Liver (tissue), 8 donors: ENCODE measurements at regions not wholly inside any gene's neighbourhood (a gene's known extent, or its start where the extent isn't known, plus 50 kb on each side); places are given as distances from the start of the nearest gene placed in this dataset.

Experiments used
- DNase-seq: peaks from one replicate; pipeline ENCODE4 v3.0.0-alpha.2; 2017; ENCODE audit warnings: low spot score
- H3K27ac ChIP-seq, 2 donors: one replicate each; pipeline ENCODE4 v1.7.0; 2013; ENCODE audit warnings: inconsistent platforms in 2 of 2, low read length in 2 of 2, control low read depth in 1 of 2, low read depth in 1 of 2, mild to moderate bottlenecking in 1 of 2
- H3K27me3 ChIP-seq, 4 donors: one replicate each; pipeline versions ENCODE4 v1.6.1 to v1.7.0; 2013; ENCODE audit warnings: low read length in 3 of 4, inconsistent platforms in 1 of 4, mild to moderate bottlenecking in 1 of 4, moderate library complexity in 1 of 4; ENCODE audit not compliant: control insufficient read depth in 4 of 4, insufficient read depth in 4 of 4
- H3K36me3 ChIP-seq, 4 donors: one replicate each; pipeline versions ENCODE4 v1.6.1 to v1.7.0; 2013; ENCODE audit warnings: low read length in 3 of 4, mild to moderate bottlenecking in 3 of 4, low read depth in 1 of 4, moderate library complexity in 1 of 4; ENCODE audit not compliant: control insufficient read depth in 4 of 4, insufficient read depth in 3 of 4
- H3K4me1 ChIP-seq, 4 donors: one replicate each; pipeline versions ENCODE4 v1.6.1 to v1.7.0; 2013; ENCODE audit warnings: low read length in 3 of 4, mild to moderate bottlenecking in 3 of 4, moderate library complexity in 1 of 4; ENCODE audit not compliant: control insufficient read depth in 4 of 4, insufficient read depth in 4 of 4
- H3K4me3 ChIP-seq, 3 donors: one replicate each; pipeline versions ENCODE4 v1.6.1 to v1.7.0; 2013; ENCODE audit warnings: low read length in 3 of 3, control low read depth in 1 of 3, low read depth in 1 of 3, mild to moderate bottlenecking in 1 of 3
- H3K9ac ChIP-seq, 2 donors: one replicate each; pipeline ENCODE4 v1.7.0; 2013; ENCODE audit warnings: low read length in 2 of 2, mild to moderate bottlenecking in 2 of 2, moderate library complexity in 2 of 2, control low read depth in 1 of 2, low read depth in 1 of 2
- H3K9me3 ChIP-seq, 4 donors: one replicate each; pipeline versions ENCODE4 v1.6.1 to v1.7.0; 2013; ENCODE audit warnings: low read length in 3 of 4; ENCODE audit not compliant: control insufficient read depth in 4 of 4
- ATF3 ChIP-seq: IDR thresholded peaks from 2 replicates; pipeline ENCODE4 v1.6.1; 2016; ENCODE audit warnings: antibody characterized with exemption
- CTCF ChIP-seq: fragments of 150-350 bp; IDR thresholded peaks from 2 replicates; pipeline ENCODE4 v1.5.1; 2017; ENCODE audit warnings: improper control_type of control experiment, low read depth, low read length; ENCODE audit not compliant: missing input control
- EGR1 ChIP-seq, 2 donors: IDR thresholded peaks; 2 replicates each; pipeline ENCODE4 v1.6.1; 2016 to 2018; ENCODE audit warnings: antibody characterized with exemption in 2 of 2, low read depth in 2 of 2
- FOXA1 ChIP-seq: IDR thresholded peaks from 2 replicates; pipeline ENCODE4 v1.6.1; 2016; ENCODE audit warnings: antibody characterized with exemption
- FOXA2 ChIP-seq: IDR thresholded peaks from 2 replicates; pipeline ENCODE4 v1.6.1; 2016; ENCODE audit warnings: antibody characterized with exemption
- GABPA ChIP-seq, 2 donors: IDR thresholded peaks in 1 of 2; conservative IDR thresholded peaks in 1 of 2; 2 replicates each; pipeline ENCODE4 v1.6.1; 2016; ENCODE audit warnings: antibody characterized with exemption in 2 of 2, mild to moderate bottlenecking in 1 of 2, moderate library complexity in 1 of 2
- HNF4A ChIP-seq, 2 donors: conservative IDR thresholded peaks; 2 replicates each; pipeline ENCODE4 v1.6.1; 2016; ENCODE audit warnings: antibody characterized with exemption in 2 of 2, mild to moderate bottlenecking in 2 of 2
- HNF4G ChIP-seq: IDR thresholded peaks from 2 replicates; pipeline ENCODE4 v1.6.1; 2016; ENCODE audit warnings: antibody characterized with exemption
- JUND ChIP-seq, 2 donors: IDR thresholded peaks; 2 replicates each; pipeline ENCODE4 v1.6.1; 2016; ENCODE audit warnings: antibody characterized with exemption in 2 of 2
- MAX ChIP-seq: IDR thresholded peaks from 2 replicates; pipeline ENCODE4 v1.6.1; 2016; ENCODE audit warnings: antibody characterized with exemption
- NR2F2 ChIP-seq: IDR thresholded peaks from 2 replicates; pipeline ENCODE4 v1.6.1; 2016; ENCODE audit warnings: antibody characterized with exemption
- RAD21 ChIP-seq, 2 donors: IDR thresholded peaks; 2 replicates each; pipeline ENCODE4 v1.6.1; 2016; ENCODE audit warnings: antibody characterized with exemption in 2 of 2, mild to moderate bottlenecking in 2 of 2
- REST ChIP-seq: IDR thresholded peaks from 2 replicates; pipeline ENCODE4 v1.6.1; 2016; ENCODE audit warnings: antibody characterized with exemption, mild to moderate bottlenecking
- RXRA ChIP-seq, 2 donors: IDR thresholded peaks; 2 replicates each; pipeline ENCODE4 v1.6.1; 2017 to 2018; ENCODE audit warnings: antibody characterized with exemption in 2 of 2, mild to moderate bottlenecking in 1 of 2
- TAF1 ChIP-seq: conservative IDR thresholded peaks from 2 replicates; pipeline ENCODE4 v1.6.1; 2016; ENCODE audit warnings: antibody characterized with exemption, mild to moderate bottlenecking
- YY1 ChIP-seq: IDR thresholded peaks from 2 replicates; pipeline ENCODE4 v1.6.1; 2016; ENCODE audit warnings: antibody characterized with exemption, mild to moderate bottlenecking
- WGBS: extraction: QIAGEN DNeasy Blood & Tissue Kit; methylation state at CpG from one replicate; pipeline ENCODE4 v1.1.7; 2013; 5-methylcytosine and 5-hydroxymethylcytosine counted together
- donor health status: healthy.
- donor health status: healthy.
- donor health status: healthy.
- donor health status: healthy.
- donor health status: healthy.

GRCh38 chr5:162672061-162672460, 604.5 kb downstream of the GABRG2 start:
- 91% methylated on average over 1 of the region's 1 CpG for whole genome bisulfite sequencing
- DNase-seq = no peak

GRCh38 chr5:162683284-162683683, 615.7 kb downstream of the GABRG2 start:
- Histone ChIP-seq H3K27ac (no peak overlapping the region), H3K9ac (no peak overlapping the region), H3K4me1 (no peaks in the 10 kb centered on the region), H3K4me3 (no peak overlapping the region), H3K27me3 (no peaks in the 10 kb centered on the region), H3K36me3 (no peaks in the 10 kb centered on the region), H3K9me3 (no peaks in the 10 kb centered on the region)
- no peak for DNase-seq
- WGBS = 65% methylated on average over 2 of the region's 2 CpGs
- TF ChIP-seq JUND (IDR thresholded peaks at IDR 0.05) (no peak), HNF4A (conservative IDR thresholded peaks at IDR 0.05) (no peak), FOXA2 (no peak), TAF1 (no peak), CTCF (no peak), EGR1 (IDR thresholded peaks at IDR 0.05; ENCODE audit: low read depth in 2 of 2) (no peak), RXRA (IDR thresholded peaks at IDR 0.05) (no peak), FOXA1 (no peak), RAD21 (IDR thresholded peaks at IDR 0.05) (no peak), MAX (no peak), ATF3 (no peak), HNF4G (no peak)

More at GRCh38 chr5:162672061-162672460, 604.5 kb downstream of the GABRG2 start:
- Histone ChIP-seq H3K9me3 (no peaks in the 10 kb centered on the region), H3K27ac (no peak overlapping the region), H3K27me3 (no peaks in the 10 kb centered on the region), H3K4me1 (no peaks in the 10 kb centered on the region), H3K36me3 (no peaks in the 10 kb centered on the region), H3K4me3 (no peak overlapping the region), H3K9ac (no peak overlapping the region)
- TF ChIP-seq FOXA1 (no peak), RXRA (IDR thresholded peaks at IDR 0.05) (no peak), FOXA2 (no peak), TAF1 (no peak), REST (no peak), HNF4G (no peak), NR2F2 (no peak), JUND (IDR thresholded peaks at IDR 0.05) (no peak), RAD21 (IDR thresholded peaks at IDR 0.05) (no peak), YY1 (no peak), GABPA (IDR thresholded peaks at IDR 0.05 in 1 of 2, conservative IDR thresholded peaks at IDR 0.05 in 1 of 2) (no peak), MAX (no peak), CTCF (no peak)
